Neural cell (in vitro differentiated cells): ENCODE measurements at regions not wholly inside any gene's neighbourhood (a gene's known extent, or its start where the extent isn't known, plus 50 kb on each side); places are given as distances from the start of the nearest gene placed in this dataset.

Source experiments
- H2AFZ ChIP-seq: fragments of 200-600, 300-800 bp; sonication (generic), shearing (Covaris generic); 2 replicates; pipeline ENCODE4 v1.6.0; 2014; ENCODE audit warnings: low read depth, mild to moderate bottlenecking, antibody characterized with exemption, low read length, moderate library complexity
- H3F3A ChIP-seq: fragments of 200-600 bp; shearing (Covaris generic); 2 replicates; pipeline ENCODE4 v1.6.1; 2016; ENCODE audit warnings: mild to moderate bottlenecking, moderate library complexity, mixed read lengths, antibody characterized with exemption, low read length; ENCODE audit not compliant: insufficient read depth, poor library complexity, severe bottlenecking
- H3K27ac ChIP-seq: fragments of 200-600, 300-800 bp; sonication (generic), shearing (Covaris generic); 2 replicates; pipeline ENCODE4 v1.5.1; 2014; ENCODE audit warnings: mild to moderate bottlenecking, low read length, moderate library complexity
- H3K27me3 ChIP-seq: fragments of 300-800, 200-600 bp; sonication (generic), shearing (Covaris generic); 2 replicates; pipeline ENCODE4 v1.6.0; 2014; ENCODE audit warnings: mild to moderate bottlenecking, low read depth, low read length, moderate library complexity; ENCODE audit not compliant: insufficient read depth
- H3K36me3 ChIP-seq: fragments of 300-800, 200-600 bp; sonication (generic), shearing (Covaris generic); 2 replicates; pipeline ENCODE4 v1.5.1; 2014; ENCODE audit warnings: mild to moderate bottlenecking, antibody characterized with exemption, low read length, moderate library complexity; ENCODE audit not compliant: insufficient read depth
- H3K4me2 ChIP-seq: fragments of 300-800, 200-600 bp; sonication (generic), shearing (Covaris generic); 2 replicates; pipeline ENCODE4 v1.6.0; 2014; ENCODE audit warnings: mild to moderate bottlenecking, low read length
- H3K4me3 ChIP-seq: fragments of 300-800, 200-600 bp; sonication (generic), shearing (Covaris generic); 2 replicates; pipeline ENCODE4 v1.5.1; 2014; ENCODE audit warnings: mild to moderate bottlenecking, low read length, moderate library complexity
- H3K79me2 ChIP-seq: fragments of 200-600 bp; shearing (Covaris generic); replicated peaks from 2 replicates; pipeline ENCODE4 v1.6.0; 2014; ENCODE audit warnings: mild to moderate bottlenecking, low read length, moderate library complexity; ENCODE audit not compliant: insufficient read depth
- H3K9ac ChIP-seq: fragments of 300-800, 200-600 bp; sonication (generic), shearing (Covaris generic); 2 replicates; pipeline ENCODE4 v1.6.1; 2016; ENCODE audit warnings: mild to moderate bottlenecking, low read length, mixed read lengths
- H3K9me2 ChIP-seq: fragments of 200-600 bp; shearing (Covaris generic); 2 replicates; pipeline ENCODE4 v1.6.1; 2016; ENCODE audit warnings: mild to moderate bottlenecking, low read length, mixed read lengths; ENCODE audit not compliant: insufficient read depth
- H3K9me3 ChIP-seq: fragments of 200-600, 300-800 bp; sonication (generic), shearing (Covaris generic); 2 replicates; pipeline ENCODE4 v1.6.1; 2016; ENCODE audit warnings: mild to moderate bottlenecking, mixed run types, low read length, moderate library complexity, mixed read lengths
- H4K20me1 ChIP-seq: fragments of 200-600 bp; shearing (Covaris generic); 2 replicates; pipeline ENCODE4 v1.6.1; 2016; ENCODE audit warnings: mild to moderate bottlenecking, mixed run types; ENCODE audit not compliant: insufficient read depth
- EP300 ChIP-seq: fragments of 450-650 bp; conservative IDR thresholded peaks from 2 replicates; pipeline ENCODE4 v1.6.1; 2014; ENCODE audit warnings: antibody characterized with exemption, mild to moderate bottlenecking, moderate library complexity; ENCODE audit not compliant: poor library complexity, severe bottlenecking
- EZH2 ChIP-seq: fragments of 200-600, 300-800 bp; shearing (Covaris generic), sonication (generic); IDR thresholded peaks from 2 replicates; pipeline ENCODE4 v1.6.1; 2014; ENCODE audit warnings: antibody characterized with exemption, low read length, borderline replicate concordance, mild to moderate bottlenecking; ENCODE audit not compliant: insufficient read depth, poor library complexity, severe bottlenecking
- MXI1 ChIP-seq: fragments of 450-650 bp; conservative IDR thresholded peaks from 2 replicates; pipeline ENCODE4 v1.6.1; 2014; ENCODE audit warnings: antibody characterized with exemption, mild to moderate bottlenecking; ENCODE audit not compliant: poor library complexity, severe bottlenecking
- POLR2AphosphoS5 ChIP-seq: IDR thresholded peaks from 2 replicates; pipeline ENCODE4 v1.6.1; 2012
- RAD21 ChIP-seq: fragments of 450-650 bp; conservative IDR thresholded peaks from 2 replicates; pipeline ENCODE4 v1.6.1; 2014; ENCODE audit warnings: antibody characterized with exemption, mild to moderate bottlenecking, moderate library complexity
- REST ChIP-seq: IDR thresholded peaks from 2 replicates; pipeline ENCODE4 v1.6.1; 2012; ENCODE audit warnings: borderline replicate concordance
- SMC3 ChIP-seq: fragments of 450-650 bp; conservative IDR thresholded peaks from 2 replicates; pipeline ENCODE4 v1.6.1; 2014; ENCODE audit warnings: antibody characterized with exemption, mild to moderate bottlenecking, moderate library complexity; ENCODE audit not compliant: poor library complexity
- TAF1 ChIP-seq: IDR thresholded peaks from 2 replicates; pipeline ENCODE4 v1.6.1; 2012; ENCODE audit warnings: low read depth
- TF ChIP-seq, protein P1 (sequence below): fragments of 450-650 bp; IDR thresholded peaks from 2 replicates; pipeline ENCODE4 v1.5.1; 2014; ENCODE audit warnings: antibody characterized with exemption, mild to moderate bottlenecking, moderate library complexity; ENCODE audit not compliant: poor library complexity, severe bottlenecking

- no peaks in the 10 kb centered on the region for H3K27me3 ChIP-seq
- H2AFZ ChIP-seq = no peak overlapping the region
- H3K36me3 ChIP-seq = no peaks in the 10 kb centered on the region
- H3F3A ChIP-seq = no peaks in the 10 kb centered on the region
- no peak overlapping the region for H3K27ac ChIP-seq
- no peaks in the 10 kb centered on the region for H3K9me3 ChIP-seq
- TF ChIP-seq EP300 (no peak), TAF1 (no peak), RAD21 (no peak)
- no peak overlapping the region for H3K4me3 ChIP-seq
- H3K9me2 ChIP-seq = no peaks in the 10 kb centered on the region
- H3K4me2 ChIP-seq = no peak overlapping the region
- no peaks in the 10 kb centered on the region for H4K20me1 ChIP-seq
- no peaks in the 10 kb centered on the region for H3K79me2 ChIP-seq
- no peak overlapping the region for H3K9ac ChIP-seq
These were observed 846.9 kb upstream of the ACVR2A start for GRCh38 chr2:146997945-146998344.

DNA sequence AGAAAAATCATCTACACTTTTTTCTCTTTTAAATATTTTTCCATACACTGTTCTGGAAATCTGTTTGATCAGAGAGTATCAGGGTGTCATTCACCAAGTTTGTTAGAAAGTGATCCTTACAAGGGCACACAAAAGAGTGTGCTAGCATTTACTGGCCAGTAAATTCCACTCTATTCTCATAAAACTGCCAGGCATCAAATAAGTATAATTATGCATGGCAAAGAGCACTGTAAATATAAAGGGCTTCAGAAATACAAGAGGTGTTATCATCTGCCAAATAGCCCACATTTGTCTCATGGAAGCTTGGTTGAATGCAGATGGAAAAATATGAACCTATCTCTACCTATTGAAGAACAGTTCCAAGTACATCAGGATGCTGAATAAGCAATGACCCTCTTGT, 847.3 kb upstream of the ACVR2A start:
- H3K9ac ChIP-seq = no peak overlapping the region
- H2AFZ ChIP-seq = no peak overlapping the region
- no peaks in the 10 kb centered on the region for H3K9me2 ChIP-seq
- TF ChIP-seq RAD21 = no peak
- no peak for TF ChIP-seq REST
- TF ChIP-seq SMC3 = no peak
- no peak for TF ChIP-seq EP300
- TF ChIP-seq, protein P1, sequence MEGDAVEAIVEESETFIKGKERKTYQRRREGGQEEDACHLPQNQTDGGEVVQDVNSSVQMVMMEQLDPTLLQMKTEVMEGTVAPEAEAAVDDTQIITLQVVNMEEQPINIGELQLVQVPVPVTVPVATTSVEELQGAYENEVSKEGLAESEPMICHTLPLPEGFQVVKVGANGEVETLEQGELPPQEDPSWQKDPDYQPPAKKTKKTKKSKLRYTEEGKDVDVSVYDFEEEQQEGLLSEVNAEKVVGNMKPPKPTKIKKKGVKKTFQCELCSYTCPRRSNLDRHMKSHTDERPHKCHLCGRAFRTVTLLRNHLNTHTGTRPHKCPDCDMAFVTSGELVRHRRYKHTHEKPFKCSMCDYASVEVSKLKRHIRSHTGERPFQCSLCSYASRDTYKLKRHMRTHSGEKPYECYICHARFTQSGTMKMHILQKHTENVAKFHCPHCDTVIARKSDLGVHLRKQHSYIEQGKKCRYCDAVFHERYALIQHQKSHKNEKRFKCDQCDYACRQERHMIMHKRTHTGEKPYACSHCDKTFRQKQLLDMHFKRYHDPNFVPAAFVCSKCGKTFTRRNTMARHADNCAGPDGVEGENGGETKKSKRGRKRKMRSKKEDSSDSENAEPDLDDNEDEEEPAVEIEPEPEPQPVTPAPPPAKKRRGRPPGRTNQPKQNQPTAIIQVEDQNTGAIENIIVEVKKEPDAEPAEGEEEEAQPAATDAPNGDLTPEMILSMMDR = no peak
- TF ChIP-seq TAF1 = no peak
- no peak for TF ChIP-seq MXI1
- no peaks in the 10 kb centered on the region for H4K20me1 ChIP-seq
- no peaks in the 10 kb centered on the region for H3K9me3 ChIP-seq
- H3F3A ChIP-seq = no peaks in the 10 kb centered on the region
- no peaks in the 10 kb centered on the region for H3K36me3 ChIP-seq
- no peak overlapping the region for H3K27ac ChIP-seq
- no peak overlapping the region for H3K4me2 ChIP-seq
- no peaks in the 10 kb centered on the region for H3K79me2 ChIP-seq
- no peaks in the 10 kb centered on the region for H3K27me3 ChIP-seq
- no peak overlapping the region for H3K4me3 ChIP-seq

GRCh38 chr2:146994246-146994645, 850.6 kb upstream of the ACVR2A start:
- no peak overlapping the region for H3K4me3 ChIP-seq
- no peaks in the 10 kb centered on the region for H3K79me2 ChIP-seq
- no peak overlapping the region for H3K27ac ChIP-seq
- TF ChIP-seq EP300 (no peak), MXI1 (no peak), RAD21 (no peak), POLR2AphosphoS5 (no peak), REST (no peak), SMC3 (no peak), EZH2 (no peak), TAF1 (no peak)
- TF ChIP-seq, protein P1 = no peak
- H3K9me3 ChIP-seq = no peaks in the 10 kb centered on the region
- H2AFZ ChIP-seq = no peak overlapping the region
- no peaks in the 10 kb centered on the region for H4K20me1 ChIP-seq
- H3K4me2 ChIP-seq = no peak overlapping the region
- no peaks in the 10 kb centered on the region for H3K36me3 ChIP-seq
- no peaks in the 10 kb centered on the region for H3K9me2 ChIP-seq
- no peaks in the 10 kb centered on the region for H3K27me3 ChIP-seq
- no peaks in the 10 kb centered on the region for H3F3A ChIP-seq
- no peak overlapping the region for H3K9ac ChIP-seq
